ENCODE measurements at regions not wholly inside any gene's neighbourhood (a gene's known extent, or its start where the extent isn't known, plus 50 kb on each side); places are given as distances from the start of the nearest gene placed in this dataset.

DNA sequence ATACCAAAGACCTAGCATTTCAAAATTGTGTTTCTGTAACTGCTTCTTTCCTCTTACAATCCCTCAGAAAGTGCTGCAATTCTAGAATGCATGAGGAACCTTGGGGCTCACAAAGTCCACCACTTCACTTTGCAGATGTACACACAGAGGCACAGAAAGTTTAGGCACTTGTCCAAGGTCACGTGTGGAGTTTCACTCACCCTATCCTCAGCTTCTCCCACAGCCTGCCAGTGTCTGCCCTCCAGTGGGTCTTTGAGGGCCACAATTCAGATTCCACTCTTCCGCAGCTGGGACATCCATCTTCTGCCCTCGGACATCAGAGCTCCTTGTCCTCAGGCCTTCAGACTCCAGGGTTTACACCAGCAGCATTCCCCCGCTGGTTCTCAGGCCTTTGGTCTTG lies 210.5 kb upstream of the SERP2 start:
- H3K4me3 Mint-ChIP-seq, result no peak overlapping the region
- H3K27ac Mint-ChIP-seq, result no peak overlapping the region
- H3K27me3 Mint-ChIP-seq (ENCODE audit: low read depth), result peaks cover 19% of the 10 kb centered on the region
- no peak for DNase-seq (ENCODE audit: low spot score)
- no peaks in the 10 kb centered on the region for H3K9me3 Mint-ChIP-seq
- H3K36me3 Mint-ChIP-seq (ENCODE audit: low read depth), result no peaks in the 10 kb centered on the region
- H3K4me1 Mint-ChIP-seq (ENCODE audit: low read depth), result no peaks in the 10 kb centered on the region

DNA sequence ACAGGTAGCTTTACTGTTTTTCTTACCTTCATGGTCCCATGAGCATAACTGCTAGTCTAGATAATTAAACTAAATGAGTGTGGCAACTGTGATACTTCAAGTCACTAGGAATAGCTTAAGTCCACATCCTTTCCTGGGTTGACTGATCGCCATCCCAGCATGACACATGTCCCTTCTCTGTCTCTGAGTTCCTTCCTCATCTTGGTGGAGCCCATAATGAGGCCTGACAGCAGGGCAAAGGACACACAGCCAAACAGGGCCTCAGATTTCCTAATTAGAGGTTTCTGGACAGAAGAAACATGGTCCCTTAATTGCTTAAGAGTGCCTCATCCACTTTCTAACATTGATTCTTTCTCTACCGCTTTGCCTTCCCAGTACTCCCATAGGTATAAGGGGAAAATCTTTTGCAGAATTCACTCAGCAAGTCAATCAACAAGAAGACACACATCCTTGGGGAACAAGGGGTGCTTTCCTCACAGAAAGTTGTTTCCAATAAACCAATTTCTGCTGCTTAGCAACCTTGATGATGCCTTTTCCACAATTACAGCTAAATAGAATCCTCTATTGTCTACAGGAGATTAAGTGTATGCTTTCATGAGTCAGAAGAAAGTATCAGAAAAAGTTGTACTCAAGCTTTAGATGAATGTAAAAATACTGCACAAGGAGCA lies 208.3 kb upstream of the SERP2 start:
- no peak for DNase-seq (ENCODE audit: low spot score)
- Mint-ChIP-seq H3K4me3 (no peak overlapping the region), H3K27ac (no peak overlapping the region), H3K4me1 (ENCODE audit: low read depth) (no peaks in the 10 kb centered on the region), H3K27me3 (ENCODE audit: low read depth) (peaks cover 30% of the 10 kb centered on the region), H3K9me3 (no peaks in the 10 kb centered on the region), H3K36me3 (ENCODE audit: low read depth) (no peaks in the 10 kb centered on the region)

DNA sequence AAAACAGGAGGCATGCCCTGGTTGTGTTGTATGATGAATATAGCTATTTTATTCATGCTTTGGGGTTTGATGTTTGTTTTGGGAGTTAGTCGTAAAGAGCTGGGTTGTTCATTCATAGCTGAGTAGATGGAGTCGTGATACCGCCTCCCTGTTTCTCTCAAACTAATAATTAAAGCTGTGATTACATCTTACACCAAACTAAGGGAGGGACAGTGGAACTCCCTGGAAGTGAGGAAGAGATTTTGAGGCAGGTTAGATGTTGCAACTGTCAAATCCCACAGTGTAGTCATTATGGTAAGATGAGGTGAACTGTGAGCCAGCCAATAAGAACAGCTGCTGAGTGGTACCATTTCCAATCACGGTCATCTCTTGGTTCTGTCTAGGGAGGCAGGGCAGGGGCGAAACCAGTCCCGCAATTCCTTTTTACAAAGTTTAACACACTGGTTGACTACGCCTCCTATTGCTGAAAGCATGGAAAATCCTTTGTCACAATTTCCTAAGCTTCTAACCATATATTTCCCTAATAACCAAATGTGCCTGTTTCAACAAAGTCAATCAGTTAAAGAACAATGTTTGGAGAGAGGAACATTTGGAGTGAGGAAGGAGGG lies 207.6 kb upstream of the SERP2 start:
- no peak for DNase-seq (ENCODE audit: low spot score)
- H3K4me1 Mint-ChIP-seq (ENCODE audit: low read depth), result no peaks in the 10 kb centered on the region
- H3K27me3 Mint-ChIP-seq (ENCODE audit: low read depth), result peaks cover 33% of the 10 kb centered on the region
- H3K27ac Mint-ChIP-seq, result no peak overlapping the region
- H3K4me3 Mint-ChIP-seq, result no peak overlapping the region
- H3K36me3 Mint-ChIP-seq (ENCODE audit: low read depth), result no peaks in the 10 kb centered on the region
- no peaks in the 10 kb centered on the region for H3K9me3 Mint-ChIP-seq

DNA sequence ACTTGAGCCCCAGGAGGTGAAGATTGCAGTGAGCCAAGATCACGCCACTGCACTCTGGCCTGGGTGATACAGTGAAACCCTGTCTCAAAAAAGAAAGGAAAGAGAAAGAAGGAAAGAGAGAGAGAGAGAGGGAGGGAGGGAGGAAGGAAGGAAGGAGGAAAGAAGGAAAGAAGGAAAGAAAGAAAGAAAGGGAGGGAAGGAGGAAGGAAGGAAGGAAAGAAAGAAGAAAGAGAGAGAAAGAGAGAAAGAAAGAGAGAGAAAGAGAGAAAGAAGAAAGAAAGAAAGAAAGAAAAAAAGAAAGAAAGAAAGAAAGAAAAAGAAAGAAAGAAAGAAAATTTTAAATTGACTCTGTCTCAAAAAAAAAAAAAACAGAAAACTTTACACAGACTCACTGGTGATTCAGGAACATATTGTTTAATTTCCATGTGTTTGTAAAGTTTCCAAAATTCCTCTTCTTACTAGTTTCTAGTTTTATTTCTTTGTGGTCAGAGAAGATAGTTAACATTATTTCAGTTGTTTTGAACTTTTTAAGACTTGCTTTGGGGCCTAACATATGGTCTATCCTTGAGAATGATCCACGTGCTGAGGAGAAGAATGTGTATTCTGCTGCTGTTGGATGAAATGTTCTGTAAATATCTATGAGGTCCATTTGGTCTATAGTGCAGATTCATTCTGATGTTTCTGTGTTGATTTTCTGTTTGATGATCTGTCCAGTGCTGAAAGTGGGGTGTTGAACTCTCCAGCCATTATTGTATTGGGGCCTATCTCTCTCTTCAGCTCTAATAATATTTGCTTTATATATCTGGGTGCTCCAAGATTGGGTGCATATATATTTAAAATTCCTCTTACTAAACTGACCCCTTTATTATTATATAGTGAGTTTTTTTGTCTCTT lies 204.4 kb upstream of the SERP2 start:
- Mint-ChIP-seq H3K4me1 (ENCODE audit: low read depth) (no peaks in the 10 kb centered on the region), H3K36me3 (ENCODE audit: low read depth) (no peaks in the 10 kb centered on the region), H3K9me3 (no peaks in the 10 kb centered on the region), H3K27ac (no peak overlapping the region), H3K27me3 (ENCODE audit: low read depth) (peaks cover 30% of the 10 kb centered on the region), H3K4me3 (no peak overlapping the region)
- DNase-seq (ENCODE audit: low spot score), result no peak

DNA sequence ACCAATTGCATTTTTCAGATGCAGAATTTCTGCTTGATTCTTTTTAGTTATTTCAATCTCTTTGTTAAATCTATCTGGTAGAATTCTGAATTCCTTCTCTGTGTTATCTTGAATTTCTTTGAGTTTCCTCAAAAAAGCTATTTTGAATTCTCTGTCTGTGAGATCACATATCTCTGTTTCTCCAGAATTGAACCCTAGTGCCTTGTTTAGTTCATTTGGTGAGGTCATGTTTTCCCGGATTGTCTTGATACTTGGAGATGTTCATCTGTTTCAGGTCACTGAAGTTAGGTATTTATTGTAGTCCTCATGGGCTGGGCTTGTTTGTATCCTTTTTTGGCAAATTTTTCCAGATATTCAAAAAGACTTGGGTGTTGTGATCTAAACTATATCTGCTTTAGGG lies 202.9 kb upstream of the SERP2 start:
- no peak for DNase-seq (ENCODE audit: low spot score)
- H3K27ac Mint-ChIP-seq, result no peak overlapping the region
- H3K4me1 Mint-ChIP-seq (ENCODE audit: low read depth), result no peaks in the 10 kb centered on the region
- no peaks in the 10 kb centered on the region for H3K36me3 Mint-ChIP-seq (ENCODE audit: low read depth)
- H3K9me3 Mint-ChIP-seq, result no peaks in the 10 kb centered on the region
- no peak overlapping the region for H3K4me3 Mint-ChIP-seq
- H3K27me3 Mint-ChIP-seq (ENCODE audit: low read depth), result peaks cover 30% of the 10 kb centered on the region

DNA sequence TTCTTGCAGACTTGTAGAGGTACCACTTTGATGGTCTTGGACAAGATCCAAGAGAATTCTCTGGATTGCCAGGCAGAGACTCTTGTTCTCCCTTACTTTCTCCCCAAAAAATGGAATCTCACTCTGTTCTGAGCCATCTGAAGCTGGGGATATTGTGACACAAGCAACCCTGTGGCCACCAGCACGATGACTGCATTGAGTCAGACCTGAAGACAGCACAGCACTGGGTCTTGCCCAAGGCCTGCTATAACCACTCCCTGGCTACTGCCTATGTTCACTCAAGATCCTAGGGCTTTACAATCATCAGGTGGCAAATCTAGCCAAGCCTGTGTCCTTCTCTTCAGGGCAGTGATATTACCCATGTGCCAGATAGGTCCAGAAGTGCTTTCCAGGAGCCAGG lies 202.5 kb upstream of the SERP2 start:
- Mint-ChIP-seq H3K4me3 (no peak overlapping the region), H3K4me1 (ENCODE audit: low read depth) (no peaks in the 10 kb centered on the region), H3K36me3 (ENCODE audit: low read depth) (no peaks in the 10 kb centered on the region), H3K27me3 (ENCODE audit: low read depth) (peaks cover 33% of the 10 kb centered on the region), H3K9me3 (no peaks in the 10 kb centered on the region), H3K27ac (no peak overlapping the region)
- DNase-seq (ENCODE audit: low spot score), result no peak

DNA sequence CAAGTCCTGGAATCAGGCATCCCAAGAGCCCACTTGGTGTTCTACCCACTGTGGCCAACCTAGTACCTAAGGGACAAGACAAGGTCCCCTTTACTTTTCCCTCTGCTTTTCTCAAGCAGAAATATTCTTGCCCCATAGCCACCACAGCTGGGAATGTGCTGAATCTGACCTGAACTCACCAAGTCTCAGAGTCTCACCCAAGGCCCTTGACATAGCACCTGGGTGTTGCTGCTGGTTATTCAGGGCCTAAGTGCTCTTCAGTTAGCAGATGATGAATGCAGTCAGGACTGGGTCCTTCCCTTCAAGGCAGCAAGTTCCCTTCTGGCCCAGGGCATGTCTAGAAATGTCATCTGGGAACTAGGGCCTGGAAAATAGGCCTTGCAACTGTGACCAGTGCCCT lies 201.8 kb upstream of the SERP2 start:
- H3K9me3 Mint-ChIP-seq, result no peaks in the 10 kb centered on the region
- no peak for DNase-seq (ENCODE audit: low spot score)
- H3K36me3 Mint-ChIP-seq (ENCODE audit: low read depth), result no peaks in the 10 kb centered on the region
- peaks cover 35% of the 10 kb centered on the region for H3K27me3 Mint-ChIP-seq (ENCODE audit: low read depth)
- no peak overlapping the region for H3K27ac Mint-ChIP-seq
- H3K4me1 Mint-ChIP-seq (ENCODE audit: low read depth), result no peaks in the 10 kb centered on the region
- H3K4me3 Mint-ChIP-seq, result no peak overlapping the region

DNA sequence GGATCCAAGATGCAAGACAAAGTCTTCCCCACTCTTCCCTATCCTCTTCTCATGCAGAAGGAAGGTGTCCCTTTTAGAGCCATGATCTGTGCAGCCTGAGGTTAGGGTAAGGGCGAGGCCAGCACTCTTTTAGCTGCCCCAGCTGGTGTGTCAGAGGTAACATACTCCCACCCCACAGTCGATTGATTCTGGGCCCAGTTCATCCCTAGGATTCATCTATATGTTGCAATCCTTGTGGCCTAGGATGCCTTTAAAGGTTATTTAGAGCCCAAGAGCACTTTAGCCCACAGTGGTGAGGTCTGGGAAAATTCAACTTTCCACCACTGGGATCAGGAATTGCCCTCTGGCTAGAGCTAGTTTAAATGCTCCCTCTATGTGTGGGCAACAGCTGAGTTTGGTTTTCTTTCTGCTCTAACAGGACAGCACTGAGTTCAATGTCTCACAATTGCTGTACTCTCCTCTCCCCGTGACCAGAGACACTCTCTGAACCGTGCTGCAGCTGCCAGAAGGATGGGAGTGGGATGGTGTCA lies 201.3 kb upstream of the SERP2 start:
- no peak for DNase-seq (ENCODE audit: low spot score)
- H3K36me3 Mint-ChIP-seq (ENCODE audit: low read depth), result no peaks in the 10 kb centered on the region
- no peaks in the 10 kb centered on the region for H3K9me3 Mint-ChIP-seq
- no peaks in the 10 kb centered on the region for H3K4me1 Mint-ChIP-seq (ENCODE audit: low read depth)
- H3K27ac Mint-ChIP-seq, result no peak overlapping the region
- peaks cover 34% of the 10 kb centered on the region for H3K27me3 Mint-ChIP-seq (ENCODE audit: low read depth)
- H3K4me3 Mint-ChIP-seq, result no peak overlapping the region

DNA sequence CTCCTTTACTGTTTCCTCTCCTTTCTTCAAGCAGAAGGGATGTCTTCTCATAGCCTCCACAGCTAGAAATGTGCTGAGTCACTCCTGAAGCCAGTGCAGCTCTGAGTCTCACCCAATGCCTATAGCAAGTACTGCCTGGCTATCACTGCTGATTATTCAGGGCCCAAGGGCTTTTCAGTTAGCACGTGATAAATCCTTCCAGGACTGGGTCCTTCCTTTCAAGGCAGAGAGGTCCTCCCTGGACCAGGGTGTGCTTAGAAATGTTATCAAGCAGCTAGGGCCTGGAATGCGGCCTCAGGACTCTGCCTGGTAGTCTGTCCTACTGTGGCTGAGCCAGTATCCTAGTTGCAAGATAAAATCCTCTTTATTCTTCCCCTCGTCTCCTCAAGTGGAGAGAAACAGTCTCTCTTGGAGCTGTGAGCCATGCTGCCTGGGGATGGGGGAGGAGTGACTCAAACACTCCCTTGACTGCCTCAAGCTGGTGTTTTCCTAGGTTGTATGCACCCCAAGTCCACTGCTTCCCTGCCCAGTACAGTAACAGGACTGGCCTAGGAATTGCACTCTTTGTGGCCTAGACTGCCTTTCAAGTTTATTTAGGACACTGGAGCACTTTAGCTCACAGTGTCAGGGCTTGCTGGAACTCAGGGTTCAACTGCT lies 198.7 kb upstream of the SERP2 start:
- DNase-seq (ENCODE audit: low spot score), result no peak
- H3K9me3 Mint-ChIP-seq, result no peaks in the 10 kb centered on the region
- no peak overlapping the region for H3K4me3 Mint-ChIP-seq
- H3K27me3 Mint-ChIP-seq (ENCODE audit: low read depth), result peaks cover 22% of the 10 kb centered on the region
- no peaks in the 10 kb centered on the region for H3K4me1 Mint-ChIP-seq (ENCODE audit: low read depth)
- H3K36me3 Mint-ChIP-seq (ENCODE audit: low read depth), result no peaks in the 10 kb centered on the region
- H3K27ac Mint-ChIP-seq, result no peak overlapping the region

DNA sequence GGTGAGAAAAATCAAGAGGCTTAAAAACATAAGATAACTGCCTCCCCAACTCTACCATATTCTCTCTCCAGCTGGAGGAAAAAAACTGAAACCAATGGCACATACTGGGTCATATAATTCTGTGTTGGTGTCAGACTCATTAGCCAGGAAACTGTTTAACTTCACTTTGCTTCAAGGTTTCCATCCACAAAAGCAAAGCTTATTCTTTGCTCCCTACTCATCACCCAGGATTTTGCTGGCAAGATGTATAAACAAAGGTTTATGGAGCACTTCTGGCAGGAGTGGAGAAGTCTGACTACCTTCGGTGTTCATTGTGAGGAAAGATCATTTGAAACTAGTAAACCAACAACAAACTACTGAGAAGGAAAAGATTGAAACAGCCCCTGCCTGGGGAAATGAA lies 197.5 kb upstream of the SERP2 start:
- Mint-ChIP-seq H3K27ac (no peak overlapping the region), H3K9me3 (no peaks in the 10 kb centered on the region), H3K4me1 (ENCODE audit: low read depth) (no peaks in the 10 kb centered on the region), H3K36me3 (ENCODE audit: low read depth) (no peaks in the 10 kb centered on the region), H3K27me3 (ENCODE audit: low read depth) (peaks cover 19% of the 10 kb centered on the region), H3K4me3 (no peak overlapping the region)
- DNase-seq (ENCODE audit: low spot score), result no peak

DNA sequence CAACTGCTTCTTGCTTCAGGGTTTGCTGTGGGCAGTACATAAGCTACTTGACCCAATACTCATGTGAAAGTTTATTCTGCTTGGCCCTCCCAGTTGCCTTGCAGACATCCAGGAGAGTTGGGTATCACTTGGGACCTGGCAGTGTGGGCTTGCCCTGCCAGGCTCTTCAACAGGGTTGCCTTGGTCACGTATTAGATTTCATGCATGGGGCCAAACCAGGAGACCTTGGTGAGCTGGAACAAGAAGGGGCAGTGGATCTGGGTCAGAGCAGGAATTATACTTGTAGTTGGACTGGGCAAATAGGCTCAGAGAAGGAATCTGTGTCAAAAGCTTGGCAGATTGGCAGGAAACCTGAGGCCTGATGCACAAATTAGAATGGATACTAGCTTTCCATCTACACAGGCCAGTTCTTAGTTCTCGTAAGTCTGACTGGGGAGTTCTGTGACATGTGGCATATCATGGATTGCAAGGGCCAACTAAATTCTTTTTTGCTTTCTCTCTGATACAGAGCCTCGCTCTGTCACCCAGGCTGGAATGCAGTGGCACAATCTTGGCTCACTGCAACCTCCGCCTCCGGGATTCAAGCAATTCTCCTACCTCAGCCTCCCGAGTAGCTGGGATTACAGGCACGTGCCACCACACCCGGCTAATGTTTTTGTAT lies 192.6 kb upstream of the SERP2 start:
- H3K4me1 Mint-ChIP-seq (ENCODE audit: low read depth), result no peaks in the 10 kb centered on the region
- no peak overlapping the region for H3K27ac Mint-ChIP-seq
- H3K36me3 Mint-ChIP-seq (ENCODE audit: low read depth), result no peaks in the 10 kb centered on the region
- peaks cover 26% of the 10 kb centered on the region for H3K27me3 Mint-ChIP-seq (ENCODE audit: low read depth)
- DNase-seq (ENCODE audit: low spot score), result no peak
- no peaks in the 10 kb centered on the region for H3K9me3 Mint-ChIP-seq
- no peak overlapping the region for H3K4me3 Mint-ChIP-seq

DNA sequence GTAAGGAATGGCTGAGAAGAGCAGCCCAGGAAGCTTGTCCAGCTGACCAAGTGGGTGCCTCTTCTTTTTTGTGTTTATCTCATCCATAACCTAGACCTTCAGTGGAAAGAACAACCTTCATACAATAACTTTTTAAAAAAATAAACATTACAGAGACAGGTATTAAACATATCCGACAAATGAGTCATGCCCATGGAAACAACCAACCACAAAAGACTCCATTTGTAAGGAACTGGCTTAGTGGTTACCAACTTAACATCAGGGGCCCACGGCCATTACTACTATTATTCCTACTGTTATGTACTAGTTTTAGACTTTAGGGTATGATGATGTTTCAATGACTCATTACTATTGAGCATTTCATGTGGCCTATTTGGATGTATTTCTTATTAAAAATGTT lies 191.7 kb upstream of the SERP2 start:
- Mint-ChIP-seq H3K9me3 (no peaks in the 10 kb centered on the region), H3K36me3 (ENCODE audit: low read depth) (no peaks in the 10 kb centered on the region), H3K4me1 (ENCODE audit: low read depth) (no peaks in the 10 kb centered on the region), H3K27ac (no peak overlapping the region), H3K27me3 (ENCODE audit: low read depth) (peaks cover 28% of the 10 kb centered on the region), H3K4me3 (no peak overlapping the region)
- no peak for DNase-seq (ENCODE audit: low spot score)

DNA sequence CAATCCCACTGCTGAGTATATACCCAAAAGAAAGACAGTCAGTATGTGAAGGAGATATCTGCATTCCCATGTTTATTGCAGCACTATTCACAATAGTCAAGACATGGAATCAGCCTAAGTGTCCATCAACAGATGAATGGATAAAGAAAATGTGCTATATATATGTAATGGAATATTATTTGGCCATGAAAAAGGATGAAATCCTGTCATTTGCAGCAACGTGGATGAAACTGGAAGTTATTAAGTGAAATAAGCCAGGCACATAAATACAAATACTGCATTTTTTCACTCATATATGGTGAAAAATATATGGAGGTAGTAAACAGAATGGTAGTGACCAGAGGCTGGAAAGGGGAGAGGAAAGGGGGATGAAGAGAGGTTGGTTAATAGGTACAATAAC lies 188.9 kb upstream of the SERP2 start:
- Mint-ChIP-seq H3K9me3 (no peaks in the 10 kb centered on the region), H3K36me3 (ENCODE audit: low read depth) (no peaks in the 10 kb centered on the region), H3K27me3 (ENCODE audit: low read depth) (peaks cover 41% of the 10 kb centered on the region), H3K4me1 (ENCODE audit: low read depth) (no peaks in the 10 kb centered on the region), H3K4me3 (no peak overlapping the region), H3K27ac (no peak overlapping the region)
- DNase-seq (ENCODE audit: low spot score), result no peak

All from T-helper 2 cell treated with Interferon-gamma antibody and Interleukin-4, amounts not matched to agents 5 μg/mL and 100 μg/mL, for 36 hours (primary cell).